HepG2 (cell line): ENCODE measurements at regions not wholly inside any gene's neighbourhood (a gene's known extent, or its start where the extent isn't known, plus 50 kb on each side); places are given as distances from the start of the nearest gene placed in this dataset.

Source experiments
- ATAC-seq: fragments of 200-7000 bp; cut with Tn5 transposase; 3 replicates; pipeline ENCODE4 v1.9.1; 2020; ENCODE audit warnings: mild to moderate bottlenecking, moderate library complexity
- BruUV-seq: library from RNA; stranded (reverse); fragments of 400-500 nt; replicated peaks from 2 replicates; lab custom pipeline; 2021; lab: Mats Ljungman, UMichigan
- CTCF ChIA-PET: fragments of 300-600 bp; formaldehyde crosslinking; extraction: SDS; loops from one replicate; lab custom pipeline; 2021; ENCODE audit warnings: low total read pairs, inconsistent platforms, low intra/inter-chr PET ratio; lab: Yijun Ruan, JAX
- POLR2A ChIA-PET: fragments of 350-600 bp; sonication (Branson Sonifier 250); formaldehyde crosslinking; loops from one replicate; lab custom pipeline; 2020; ENCODE audit warnings: antibody characterized with exemption, inconsistent platforms; lab: Yijun Ruan, JAX
- DNase-seq: peaks from one replicate; pipeline ENCODE4 v3.0.0-alpha.2; 2015; ENCODE audit warnings: low spot score
- FAIRE-seq: peaks from 3 replicates; lab custom pipeline; 2011; peaks lifted over from hg19 to GRCh38; lab: Jason Lieb, UNC
- H2AFZ ChIP-seq: one replicate; pipeline ENCODE4 v1.6.1; 2011; ENCODE audit warnings: low read length, inconsistent platforms
- H3K27ac ChIP-seq: fragments of 300-600 bp; 3 replicates; pipeline ENCODE4 v1.8.0; 2011; ENCODE audit warnings: mixed run types, mild to moderate bottlenecking, mixed read lengths, low read length, inconsistent platforms; ENCODE audit not compliant: insufficient read depth; ENCODE audit errors: extremely low read length
- H3K27me3 ChIP-seq, 2 experiments: fragments of 200-600 bp in 1 of 2; 2 replicates in 1 of 2; 3 replicates in 1 of 2; pipeline versions ENCODE4 v1.6.0 to v1.8.0; 2011; ENCODE audit warnings: low read length in 2 of 2, mild to moderate bottlenecking in 2 of 2, moderate library complexity in 2 of 2, inconsistent platforms in 1 of 2; ENCODE audit not compliant: insufficient read depth in 2 of 2, control insufficient read depth in 1 of 2
- H3K36me3 ChIP-seq, 2 experiments: fragments of 200-600 bp in 1 of 2; replicated peaks in 1 of 2; 2 replicates in 1 of 2; 3 replicates in 1 of 2; pipeline versions ENCODE4 v1.5.1 to v1.8.0; 2011; ENCODE audit warnings: low read length in 2 of 2, inconsistent platforms in 1 of 2; ENCODE audit not compliant: insufficient read depth in 2 of 2, control insufficient read depth in 1 of 2
- H3K4me1 ChIP-seq: 2 replicates; pipeline ENCODE4 v1.5.1; 2012; ENCODE audit warnings: low read length, inconsistent platforms; ENCODE audit not compliant: insufficient read depth
- H3K4me2 ChIP-seq: 2 replicates; pipeline ENCODE4 v1.6.0; 2011; ENCODE audit warnings: low read depth, low read length, inconsistent platforms
- H3K4me3 ChIP-seq, 3 experiments: fragments of 200-600 bp in 1 of 3; sonication (generic), shearing (Covaris generic) in 1 of 3; replicated peaks in 1 of 3; 2 replicates each; pipeline ENCODE4 v1.5.1; 2011 to 2016; ENCODE audit warnings: low read length in 3 of 3, inconsistent platforms in 2 of 3, low read depth in 2 of 3, mild to moderate bottlenecking in 2 of 3, control low read depth in 1 of 3, mixed read lengths in 1 of 3; ENCODE audit not compliant: insufficient read depth in 1 of 3
- H3K79me2 ChIP-seq: one replicate; pipeline ENCODE4 v1.6.1; 2011; ENCODE audit warnings: low read length, inconsistent platforms; ENCODE audit not compliant: insufficient read depth
- H3K9ac ChIP-seq: 2 replicates; pipeline ENCODE4 v1.6.0; 2011; ENCODE audit warnings: mild to moderate bottlenecking, low read depth, low read length, inconsistent platforms; ENCODE audit not compliant: insufficient read depth
- H3K9me3 ChIP-seq: 2 replicates; pipeline ENCODE4 v1.5.1; 2012; ENCODE audit warnings: mild to moderate bottlenecking, low read length
- H4K20me1 ChIP-seq: 2 replicates; pipeline ENCODE4 v1.6.0; 2011; ENCODE audit warnings: inconsistent platforms, mild to moderate bottlenecking, low read length, moderate library complexity; ENCODE audit not compliant: insufficient read depth
- FOXP1 ChIP-seq, 2 experiments: fragments of 450-650 bp in 1 of 2; IDR thresholded peaks; 2 replicates each; pipeline ENCODE4 v1.6.1; 2017 to 2018; ENCODE audit warnings: antibody characterized with exemption in 1 of 2
- GABPA ChIP-seq, 2 experiments: IDR thresholded peaks; 2 replicates each; pipeline ENCODE4 v1.6.1; 2011 to 2016; ENCODE audit warnings: low read depth in 2 of 2, low read length in 1 of 2, missing biosample characterization in 1 of 2, missing genetic modification characterization in 1 of 2
- GPBP1L1 ChIP-seq: sonication (generic); formaldehyde crosslinking; IDR thresholded peaks from 2 replicates; pipeline ENCODE4 v1.5.0; 2020; ENCODE audit warnings: mild to moderate bottlenecking, missing genetic modification reagents
- HOXA5 ChIP-seq: sonication (generic); formaldehyde crosslinking; IDR thresholded peaks from 2 replicates; pipeline ENCODE4 v1.4.0; 2020; ENCODE audit warnings: missing genetic modification reagents
- IKZF1 ChIP-seq: fragments of 450-650 bp; IDR thresholded peaks from 2 replicates; pipeline ENCODE4 v1.7.1; 2016
- IRX3 ChIP-seq: sonication (generic); formaldehyde crosslinking; IDR thresholded peaks from 2 replicates; pipeline ENCODE4 v1.8.1; 2023; ENCODE audit warnings: mild to moderate bottlenecking, low read depth, missing genetic modification reagents, borderline replicate concordance
- ISL2 ChIP-seq: sonication (generic); formaldehyde crosslinking; IDR thresholded peaks from 2 replicates; pipeline ENCODE4 v1.5.0; 2020; ENCODE audit warnings: missing genetic modification reagents
- KAT8 ChIP-seq: IDR thresholded peaks from 2 replicates; pipeline ENCODE4 v1.6.1; 2016; ENCODE audit warnings: missing genetic modification reagents, missing compliant biosample characterization
- KMT2B ChIP-seq: IDR thresholded peaks from 2 replicates; pipeline ENCODE4 v1.6.1; 2016; ENCODE audit warnings: missing genetic modification reagents, missing compliant biosample characterization
- MNT ChIP-seq: fragments of 450-650 bp; IDR thresholded peaks from 2 replicates; pipeline ENCODE4 v1.6.1; 2016
- MTF2 ChIP-seq: sonication (generic); formaldehyde crosslinking; IDR thresholded peaks from 2 replicates; pipeline ENCODE4 v1.5.0; 2020; ENCODE audit warnings: missing genetic modification reagents, borderline replicate concordance
- MXI1 ChIP-seq: IDR thresholded peaks from 3 replicates; pipeline ENCODE4 v1.6.1; 2012; ENCODE audit warnings: low read depth, low read length, inconsistent platforms, borderline replicate concordance
- NFIB ChIP-seq: sonication (generic); formaldehyde crosslinking; IDR thresholded peaks from 2 replicates; pipeline ENCODE4 v1.9.0; 2021; ENCODE audit warnings: missing genetic modification reagents, mild to moderate bottlenecking, borderline replicate concordance
- NR2F2 ChIP-seq: IDR thresholded peaks from 2 replicates; pipeline ENCODE4 v1.6.1; 2012; ENCODE audit warnings: low read depth, inconsistent platforms, borderline replicate concordance
- RARA ChIP-seq: IDR thresholded peaks from 2 replicates; pipeline ENCODE4 v1.6.1; 2016; ENCODE audit warnings: missing genetic modification reagents, missing compliant biosample characterization
- THAP9 ChIP-seq: sonication (generic); formaldehyde crosslinking; IDR thresholded peaks from 2 replicates; pipeline ENCODE4; 2020; ENCODE audit warnings: missing genetic modification reagents, mild to moderate bottlenecking, borderline replicate concordance
- ZNF256 ChIP-seq: sonication (generic); formaldehyde crosslinking; conservative IDR thresholded peaks from 2 replicates; pipeline ENCODE4 v1.4.0; 2020; ENCODE audit warnings: missing genetic modification reagents
- ZNF431 ChIP-seq: sonication (generic); formaldehyde crosslinking; IDR thresholded peaks from 2 replicates; pipeline ENCODE4 v1.9.0; 2022; ENCODE audit warnings: missing genetic modification reagents, low read depth, mild to moderate bottlenecking, borderline replicate concordance
- ZNF569 ChIP-seq: sonication (generic); formaldehyde crosslinking; IDR thresholded peaks from 2 replicates; pipeline ENCODE4 v1.5.0; 2020; ENCODE audit warnings: mild to moderate bottlenecking, missing genetic modification reagents, moderate library complexity, borderline replicate concordance
- ZNF788 ChIP-seq: sonication (generic); formaldehyde crosslinking; IDR thresholded peaks from 2 replicates; pipeline ENCODE4 v1.5.0; 2020; ENCODE audit warnings: mild to moderate bottlenecking, missing genetic modification reagents, borderline replicate concordance
- ZSCAN20 ChIP-seq: sonication (generic); formaldehyde crosslinking; IDR thresholded peaks from 2 replicates; pipeline ENCODE4 v1.4.0; 2020; ENCODE audit warnings: missing genetic modification reagents, mild to moderate bottlenecking, borderline replicate concordance
- WGBS: methylation state at CpG from one replicate; pipeline ENCODE4 v1.1.6; 2017; ENCODE audit warnings: low lambda C conversion rate; 5-methylcytosine and 5-hydroxymethylcytosine counted together
- in situ Hi-C: cut with HindIII; loops from 2 replicates; pipeline ENCODE4 v1.10.0; 2017; ENCODE audit warnings: low pct_unique_long_range_greater_than_20kb; ENCODE audit not compliant: extremely low pct_ligation_motif_present
- intact Hi-C: fragments of 100-400 bp; cut with micrococcal nuclease; formaldehyde crosslinking; loops from one replicate; pipeline ENCODE4 v1.10.0; 2022; ENCODE audit not compliant: unreplicated experiment

GRCh38 chr21:17371450-17371849, 141.4 kb upstream of the CXADR start (continued):
- no peak for TF ChIP-seq THAP9 (CRISPR knock-in tag)
- TF ChIP-seq MXI1: no peak
- no peak for TF ChIP-seq ZNF569
- no peak for TF ChIP-seq ZNF431 (CRISPR knock-in tag)
- TF ChIP-seq ZNF256 (CRISPR knock-in tag): no peak
- TF ChIP-seq HOXA5 (CRISPR knock-in tag): no peak
- no peak for TF ChIP-seq ZNF788

- BruUV-seq: no TSS peak
- ATAC-seq (no peak), FAIRE-seq (no peak)
- ChIA-PET POLR2A (no interaction called here), CTCF (no interaction called here)
- no peaks in the 10 kb centered on the region for H3K9me3 ChIP-seq
- no peaks in the 10 kb centered on the region for H3K79me2 ChIP-seq
- H3K4me1 ChIP-seq: peaks cover 56% of the 10 kb centered on the region
- 19% methylated on average over 2 of the region's 2 CpGs for WGBS
- H3K4me2 ChIP-seq: no peak overlapping the region
- no peaks in the 10 kb centered on the region for H3K36me3 ChIP-seq
- no peak overlapping the region for H3K4me3 ChIP-seq
- H4K20me1 ChIP-seq: no peaks in the 10 kb centered on the region
- intact Hi-C loops: no loop called here
- in situ Hi-C loops: no loop called here
- H3K9ac ChIP-seq: no peak overlapping the region
- TF ChIP-seq GABPA (IDR thresholded peaks at IDR 0.05; ENCODE audit: low read depth, low read length) (no peak), GABPA (CRISPR knock-in tag; IDR thresholded peaks at IDR 0.05; ENCODE audit: low read depth) (no peak), MTF2 (no peak), GPBP1L1 (no peak), MNT (no peak), ISL2 (CRISPR knock-in tag) (no peak), IKZF1 (no peak), ZSCAN20 (no peak), IRX3 (CRISPR knock-in tag) (no peak), FOXP1 (IDR thresholded peaks at IDR 0.05) (no peak), FOXP1 (CRISPR knock-in tag; IDR thresholded peaks at IDR 0.05) (no peak), KAT8 (CRISPR knock-in tag) (no peak), NR2F2 (no peak), RARA (no peak), KMT2B (CRISPR knock-in tag) (no peak), NFIB (CRISPR knock-in tag) (no peak)
- TF ChIP-seq, all 625 proteins: peak for 0
- no peaks in the 10 kb centered on the region for H3K27me3 ChIP-seq
- no peak for DNase-seq
- no peak overlapping the region for H3K27ac ChIP-seq
- H2AFZ ChIP-seq: no peak overlapping the region
Observed at GRCh38 chr21:17372200-17372599, 140.6 kb upstream of the CXADR start.
